ENCODE measurements at regions not wholly inside any gene's neighbourhood (a gene's known extent, or its start where the extent isn't known, plus 50 kb on each side); places are given as distances from the start of the nearest gene placed in this dataset.

- TF ChIP-seq, protein P1, sequence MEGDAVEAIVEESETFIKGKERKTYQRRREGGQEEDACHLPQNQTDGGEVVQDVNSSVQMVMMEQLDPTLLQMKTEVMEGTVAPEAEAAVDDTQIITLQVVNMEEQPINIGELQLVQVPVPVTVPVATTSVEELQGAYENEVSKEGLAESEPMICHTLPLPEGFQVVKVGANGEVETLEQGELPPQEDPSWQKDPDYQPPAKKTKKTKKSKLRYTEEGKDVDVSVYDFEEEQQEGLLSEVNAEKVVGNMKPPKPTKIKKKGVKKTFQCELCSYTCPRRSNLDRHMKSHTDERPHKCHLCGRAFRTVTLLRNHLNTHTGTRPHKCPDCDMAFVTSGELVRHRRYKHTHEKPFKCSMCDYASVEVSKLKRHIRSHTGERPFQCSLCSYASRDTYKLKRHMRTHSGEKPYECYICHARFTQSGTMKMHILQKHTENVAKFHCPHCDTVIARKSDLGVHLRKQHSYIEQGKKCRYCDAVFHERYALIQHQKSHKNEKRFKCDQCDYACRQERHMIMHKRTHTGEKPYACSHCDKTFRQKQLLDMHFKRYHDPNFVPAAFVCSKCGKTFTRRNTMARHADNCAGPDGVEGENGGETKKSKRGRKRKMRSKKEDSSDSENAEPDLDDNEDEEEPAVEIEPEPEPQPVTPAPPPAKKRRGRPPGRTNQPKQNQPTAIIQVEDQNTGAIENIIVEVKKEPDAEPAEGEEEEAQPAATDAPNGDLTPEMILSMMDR (optimal IDR thresholded peaks at IDR 0.05 in 1 of 3, IDR thresholded peaks at IDR 0.05 in 1 of 3, conservative IDR thresholded peaks at IDR 0.05 in 1 of 3; ENCODE audit: extremely low read depth in 1 of 3, insufficient read depth in 2 of 3, low read length in 3 of 3) = peak in 2 of 3 experiments; percentile 17 to 34
- TF ChIP-seq EZH2 (IDR thresholded peaks at IDR 0.05; ENCODE audit: low read length) = no peak
Observed at GRCh38 chr16:85370881-85371651, 242.1 kb upstream of the GSE1 start.
